ENCODE measurements at regions not wholly inside any gene's neighbourhood (a gene's known extent, or its start where the extent isn't known, plus 50 kb on each side); places are given as distances from the start of the nearest gene placed in this dataset.
"Not testable (repeated sequence)": the region's sequence is repeated elsewhere in the genome, so short reads cannot be mapped to it uniquely, and the experiment has no call there.

DNA sequence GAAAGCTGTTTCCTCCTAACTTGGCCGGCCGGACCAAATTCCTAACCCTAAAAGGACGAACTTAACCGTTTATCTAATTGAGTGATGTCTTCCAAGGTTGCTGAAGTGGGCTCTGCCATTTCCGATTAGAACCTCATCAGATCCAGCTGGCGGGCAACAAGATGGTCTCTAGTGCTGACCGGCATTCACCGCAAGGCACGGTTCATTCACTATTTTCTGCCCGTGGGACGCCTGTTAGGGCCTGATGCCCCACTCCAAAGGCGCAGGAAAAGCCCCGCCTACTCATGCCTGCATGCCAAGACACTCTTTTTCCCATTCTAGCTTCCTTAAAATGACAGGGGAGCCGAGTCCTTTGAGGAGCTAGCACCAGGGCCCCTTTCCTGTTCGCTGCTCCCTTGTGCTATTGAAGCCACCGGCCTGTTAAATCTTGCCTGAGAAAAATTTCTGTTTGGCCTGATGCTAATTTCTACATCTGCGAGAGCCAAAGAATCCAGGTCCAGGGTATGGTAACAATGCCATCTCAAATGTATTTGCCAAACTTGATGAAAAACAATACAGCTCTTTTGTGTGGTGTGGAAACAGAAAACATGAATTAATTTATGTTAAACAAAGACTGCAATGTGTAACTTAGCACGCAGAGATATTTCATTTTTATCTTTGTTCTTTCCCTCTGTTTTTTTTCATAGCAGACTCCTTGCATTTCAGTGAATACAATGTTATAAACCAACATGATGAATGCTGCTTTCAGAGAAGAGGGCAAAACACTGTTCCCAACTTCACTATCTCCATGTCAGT lies 1071.2 kb upstream of the USP15 start:
- no peak overlapping the region for H3K4me3 ChIP-seq (ENCODE audit: low read length)
- H3K9ac ChIP-seq (ENCODE audit: low read length): no peak overlapping the region
- H3K4me1 ChIP-seq (ENCODE audit: control insufficient read depth, insufficient read depth, low read length): no peaks in the 10 kb centered on the region
- no peaks in the 10 kb centered on the region for H3K36me3 ChIP-seq (ENCODE audit: control insufficient read depth, insufficient read depth, low read length)
- H3K27ac ChIP-seq (ENCODE audit: low read depth, low read length): no peak overlapping the region
- H3K27me3 ChIP-seq (ENCODE audit: control insufficient read depth, insufficient read depth, low read length): no peaks in the 10 kb centered on the region

DNA sequence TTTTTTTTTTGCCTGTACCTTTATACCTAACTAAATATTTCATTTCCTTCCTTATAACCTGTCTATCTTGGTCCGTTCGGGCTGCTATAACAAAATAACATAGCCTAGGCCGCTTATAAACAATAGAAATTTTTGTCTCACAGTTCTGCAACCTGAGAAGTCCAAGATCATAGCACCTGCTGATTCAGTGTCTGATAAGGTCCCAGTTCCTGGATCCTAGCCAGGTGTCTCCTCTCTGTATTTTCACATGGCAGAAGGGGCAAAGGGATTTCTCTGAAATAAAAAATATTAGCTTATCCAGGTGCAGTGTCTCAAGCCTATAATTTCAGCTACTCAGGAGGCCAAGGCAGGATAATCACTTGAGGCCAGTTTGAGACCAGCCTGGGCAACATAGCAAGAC lies 1046.6 kb upstream of the USP15 start:
- Histone ChIP-seq H3K27ac (ENCODE audit: low read depth, low read length) (no peak overlapping the region), H3K27me3 (ENCODE audit: control insufficient read depth, insufficient read depth, low read length) (no peaks in the 10 kb centered on the region), H3K9ac (ENCODE audit: low read length) (no peak overlapping the region), H3K36me3 (ENCODE audit: control insufficient read depth, insufficient read depth, low read length) (no peaks in the 10 kb centered on the region), H3K4me3 (ENCODE audit: low read length) (no peak overlapping the region), H3K4me1 (ENCODE audit: control insufficient read depth, insufficient read depth, low read length) (no peaks in the 10 kb centered on the region)

DNA sequence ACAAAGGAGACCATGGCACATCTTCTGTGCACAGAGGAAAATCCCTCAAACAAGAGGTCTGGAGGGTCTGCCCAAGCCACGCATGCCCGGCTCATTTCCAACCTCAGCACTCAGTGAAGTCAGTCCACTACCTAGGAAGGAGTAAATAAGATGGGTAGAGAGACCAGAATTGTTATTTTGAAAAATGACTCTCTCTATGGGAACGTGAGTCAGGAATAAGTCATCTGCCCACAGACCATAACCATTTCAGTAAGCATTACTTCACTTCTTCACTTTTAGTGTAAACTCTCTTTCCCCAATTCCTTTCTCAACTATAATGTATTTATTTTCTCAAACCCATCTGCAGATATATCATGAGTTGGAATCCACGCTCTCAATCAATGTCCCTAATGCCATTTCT lies 1039.9 kb upstream of the USP15 start:
- H3K4me1 ChIP-seq (ENCODE audit: control insufficient read depth, insufficient read depth, low read length): no peaks in the 10 kb centered on the region
- no peak overlapping the region for H3K4me3 ChIP-seq (ENCODE audit: low read length)
- no peak overlapping the region for H3K9ac ChIP-seq (ENCODE audit: low read length)

DNA sequence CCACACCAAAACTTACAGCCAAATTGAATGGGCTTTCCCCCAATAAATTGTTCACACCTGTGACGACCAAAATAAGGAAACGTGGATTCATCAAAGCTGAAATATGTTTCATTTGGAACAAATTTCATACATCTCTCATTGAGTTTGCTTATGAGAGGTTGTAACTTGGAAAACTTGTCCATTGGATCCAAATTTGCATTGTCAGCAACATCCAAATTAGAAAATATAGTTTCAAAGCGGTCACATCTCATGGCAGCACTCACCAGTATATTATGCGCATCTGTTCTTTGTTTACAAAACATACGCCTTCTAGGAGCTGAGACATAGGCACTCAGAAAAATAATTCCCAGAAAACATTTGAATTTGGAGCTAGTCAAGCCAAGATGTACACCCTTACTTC lies 1028.2 kb upstream of the USP15 start:
- H3K27me3 ChIP-seq (ENCODE audit: control insufficient read depth, insufficient read depth, low read length): no peaks in the 10 kb centered on the region
- no peak overlapping the region for H3K27ac ChIP-seq (ENCODE audit: low read depth, low read length)
- H3K9ac ChIP-seq (ENCODE audit: low read length): no peak overlapping the region
- no peaks in the 10 kb centered on the region for H3K4me1 ChIP-seq (ENCODE audit: control insufficient read depth, insufficient read depth, low read length)
- H3K4me3 ChIP-seq (ENCODE audit: low read length): no peak overlapping the region
- no peaks in the 10 kb centered on the region for H3K36me3 ChIP-seq (ENCODE audit: control insufficient read depth, insufficient read depth, low read length)

More for the DNA sequence above, 1039.9 kb upstream of the USP15 start:
- H3K27me3 ChIP-seq (ENCODE audit: control insufficient read depth, insufficient read depth, low read length): no peaks in the 10 kb centered on the region
- H3K27ac ChIP-seq (ENCODE audit: low read depth, low read length): no peak overlapping the region
- no peaks in the 10 kb centered on the region for H3K36me3 ChIP-seq (ENCODE audit: control insufficient read depth, insufficient read depth, low read length)

DNA sequence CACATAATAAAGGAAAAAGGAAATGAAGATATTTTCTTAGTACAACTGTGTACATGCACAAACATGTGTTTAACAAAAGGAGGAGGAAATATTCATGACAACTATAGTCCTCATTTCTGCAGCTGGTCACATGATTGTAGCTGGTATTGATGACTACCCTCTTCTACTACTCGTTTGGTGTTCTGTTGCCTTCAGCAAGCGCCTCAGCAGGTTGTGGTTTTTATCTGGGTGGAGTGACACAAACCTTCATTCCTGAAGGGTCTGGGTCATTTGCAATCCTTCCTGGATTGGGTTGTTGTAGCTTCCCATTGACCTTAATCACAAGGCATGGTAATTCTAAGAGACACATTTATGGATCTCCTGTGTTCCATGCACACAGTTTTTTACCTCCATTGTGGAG lies 1009.9 kb upstream of the USP15 start:
- Histone ChIP-seq H3K4me1 (ENCODE audit: control insufficient read depth, insufficient read depth, low read length) (no peaks in the 10 kb centered on the region), H3K4me3 (ENCODE audit: low read length) (no peak overlapping the region), H3K27me3 (ENCODE audit: control insufficient read depth, insufficient read depth, low read length) (no peaks in the 10 kb centered on the region), H3K36me3 (ENCODE audit: control insufficient read depth, insufficient read depth, low read length) (no peaks in the 10 kb centered on the region), H3K27ac (ENCODE audit: low read depth, low read length) (no peak overlapping the region), H3K9ac (ENCODE audit: low read length) (no peak overlapping the region)

DNA sequence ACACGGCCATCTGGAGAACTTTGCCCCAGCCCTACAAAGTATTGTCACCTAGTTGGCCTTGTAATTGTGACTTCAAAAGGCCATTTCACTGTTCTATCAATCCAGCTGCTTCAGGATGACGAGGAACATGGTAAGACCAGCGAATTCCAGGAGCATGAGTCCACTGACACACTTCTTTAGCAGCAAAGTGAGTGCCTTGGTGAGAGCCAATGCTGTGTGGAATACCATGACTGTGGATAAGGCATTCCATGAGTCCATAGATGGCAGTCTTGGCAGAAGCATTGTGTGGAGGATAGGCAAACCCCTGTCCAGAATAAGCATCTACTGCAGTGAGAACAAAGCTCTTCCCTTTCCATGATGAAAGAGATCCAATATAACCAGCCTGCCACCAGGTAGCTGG lies 1009.1 kb upstream of the USP15 start:
- Histone ChIP-seq H3K9ac (ENCODE audit: low read length) (no peak overlapping the region), H3K27ac (ENCODE audit: low read depth, low read length) (no peak overlapping the region), H3K27me3 (ENCODE audit: control insufficient read depth, insufficient read depth, low read length) (no peaks in the 10 kb centered on the region), H3K4me1 (ENCODE audit: control insufficient read depth, insufficient read depth, low read length) (no peaks in the 10 kb centered on the region), H3K4me3 (ENCODE audit: low read length) (no peak overlapping the region), H3K36me3 (ENCODE audit: control insufficient read depth, insufficient read depth, low read length) (no peaks in the 10 kb centered on the region)

DNA sequence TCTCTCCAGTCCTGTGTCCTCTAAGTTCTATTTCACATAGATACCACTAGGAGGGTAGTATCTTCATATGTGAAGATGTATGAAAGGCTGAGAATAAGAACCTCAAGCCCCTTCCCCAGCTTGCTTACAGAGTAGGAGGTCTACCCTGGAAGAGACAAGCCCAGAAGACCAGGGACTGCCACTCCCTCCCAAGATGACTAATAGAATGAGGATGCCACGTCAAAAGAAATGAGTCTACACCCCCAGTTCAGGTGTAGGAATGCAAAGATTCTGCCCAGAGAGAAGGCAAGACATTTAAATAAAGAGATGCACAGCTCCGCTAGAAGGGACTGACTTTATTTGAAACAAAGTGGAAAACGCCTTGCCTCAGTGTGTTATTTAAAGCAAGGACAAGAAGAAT lies 1006.0 kb upstream of the USP15 start:
- H3K4me3 ChIP-seq (ENCODE audit: low read length): no peak overlapping the region
- no peak overlapping the region for H3K27ac ChIP-seq (ENCODE audit: low read depth, low read length)
- H3K4me1 ChIP-seq (ENCODE audit: control insufficient read depth, insufficient read depth, low read length): no peaks in the 10 kb centered on the region
- H3K27me3 ChIP-seq (ENCODE audit: control insufficient read depth, insufficient read depth, low read length): no peaks in the 10 kb centered on the region
- H3K9ac ChIP-seq (ENCODE audit: low read length): no peak overlapping the region
- no peaks in the 10 kb centered on the region for H3K36me3 ChIP-seq (ENCODE audit: control insufficient read depth, insufficient read depth, low read length)

DNA sequence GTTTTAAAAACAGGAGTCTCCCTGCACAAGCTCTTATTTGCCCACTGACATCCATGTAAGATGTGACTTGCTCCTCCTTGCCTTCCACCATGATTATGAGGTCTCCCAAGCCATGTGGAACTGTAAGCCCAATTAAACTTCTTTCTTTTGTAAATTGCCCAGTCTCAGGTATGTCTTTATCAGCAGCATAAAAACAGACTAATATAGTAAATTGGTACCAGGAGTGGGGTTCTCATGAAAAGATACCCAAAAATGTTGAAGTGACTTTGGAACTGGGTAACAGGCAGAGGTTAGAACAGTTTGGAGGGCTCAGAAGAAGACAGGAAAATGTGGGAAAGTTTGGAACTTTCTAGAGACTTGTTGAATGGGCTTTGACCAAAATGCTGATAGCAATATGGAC lies 995.9 kb upstream of the USP15 start:
- not testable (repeated sequence) for H3K4me3 ChIP-seq (ENCODE audit: low read length); H3K27ac ChIP-seq (ENCODE audit: low read depth, low read length); H3K27me3 ChIP-seq (ENCODE audit: control insufficient read depth, insufficient read depth, low read length); H3K36me3 ChIP-seq (ENCODE audit: control insufficient read depth, insufficient read depth, low read length); H3K4me1 ChIP-seq (ENCODE audit: control insufficient read depth, insufficient read depth, low read length); H3K9ac ChIP-seq (ENCODE audit: low read length)

DNA sequence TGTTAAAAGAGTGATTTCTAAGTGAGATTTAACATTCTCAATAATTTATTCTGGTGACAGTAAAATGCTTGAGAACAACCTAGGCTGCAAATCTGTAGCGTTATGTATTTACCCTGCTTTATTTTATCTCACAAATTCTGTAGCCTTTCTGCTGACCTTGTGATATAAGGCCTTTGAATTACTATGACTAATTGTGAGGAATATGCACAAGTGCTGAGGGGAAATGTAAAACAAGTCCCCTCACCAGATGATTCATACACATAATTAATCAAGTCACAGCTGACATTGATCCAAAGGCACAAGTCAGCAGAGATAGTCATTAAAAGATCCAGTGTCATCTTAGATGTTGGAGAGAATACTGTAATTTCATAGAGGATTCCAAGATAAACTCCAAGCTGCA lies 992.7 kb upstream of the USP15 start:
- H3K27ac ChIP-seq (ENCODE audit: low read depth, low read length): no peak overlapping the region

DNA sequence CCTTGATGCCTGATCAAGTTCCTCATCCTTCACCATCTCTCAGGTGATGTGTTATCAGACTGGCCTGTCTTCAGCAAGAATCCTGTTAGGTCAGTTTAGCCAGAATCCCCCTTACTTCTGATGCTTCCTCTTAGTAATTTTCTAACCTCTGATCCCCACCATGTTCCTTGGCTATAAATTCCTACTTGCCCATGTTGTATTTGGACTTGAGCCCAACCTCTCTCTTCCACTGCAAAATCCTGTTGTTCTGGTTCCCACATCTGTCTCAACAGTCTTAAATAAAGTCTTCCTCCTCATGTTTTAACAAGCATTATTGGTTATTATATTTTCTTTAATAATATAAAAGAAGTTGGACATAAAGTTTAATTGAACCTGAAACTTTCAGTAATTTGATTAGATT lies 987.8 kb upstream of the USP15 start:
- Histone ChIP-seq H3K4me3 (ENCODE audit: low read length) (no peak overlapping the region), H3K27me3 (ENCODE audit: control insufficient read depth, insufficient read depth, low read length) (no peaks in the 10 kb centered on the region), H3K9ac (ENCODE audit: low read length) (no peak overlapping the region), H3K27ac (ENCODE audit: low read depth, low read length) (no peak overlapping the region), H3K36me3 (ENCODE audit: control insufficient read depth, insufficient read depth, low read length) (no peaks in the 10 kb centered on the region), H3K4me1 (ENCODE audit: control insufficient read depth, insufficient read depth, low read length) (no peaks in the 10 kb centered on the region)

More for the DNA sequence above, 992.7 kb upstream of the USP15 start:
- Histone ChIP-seq H3K27me3 (ENCODE audit: control insufficient read depth, insufficient read depth, low read length) (no peaks in the 10 kb centered on the region), H3K36me3 (ENCODE audit: control insufficient read depth, insufficient read depth, low read length) (no peaks in the 10 kb centered on the region), H3K9ac (ENCODE audit: low read length) (no peak overlapping the region), H3K4me1 (ENCODE audit: control insufficient read depth, insufficient read depth, low read length) (no peaks in the 10 kb centered on the region), H3K4me3 (ENCODE audit: low read length) (no peak overlapping the region)

DNA sequence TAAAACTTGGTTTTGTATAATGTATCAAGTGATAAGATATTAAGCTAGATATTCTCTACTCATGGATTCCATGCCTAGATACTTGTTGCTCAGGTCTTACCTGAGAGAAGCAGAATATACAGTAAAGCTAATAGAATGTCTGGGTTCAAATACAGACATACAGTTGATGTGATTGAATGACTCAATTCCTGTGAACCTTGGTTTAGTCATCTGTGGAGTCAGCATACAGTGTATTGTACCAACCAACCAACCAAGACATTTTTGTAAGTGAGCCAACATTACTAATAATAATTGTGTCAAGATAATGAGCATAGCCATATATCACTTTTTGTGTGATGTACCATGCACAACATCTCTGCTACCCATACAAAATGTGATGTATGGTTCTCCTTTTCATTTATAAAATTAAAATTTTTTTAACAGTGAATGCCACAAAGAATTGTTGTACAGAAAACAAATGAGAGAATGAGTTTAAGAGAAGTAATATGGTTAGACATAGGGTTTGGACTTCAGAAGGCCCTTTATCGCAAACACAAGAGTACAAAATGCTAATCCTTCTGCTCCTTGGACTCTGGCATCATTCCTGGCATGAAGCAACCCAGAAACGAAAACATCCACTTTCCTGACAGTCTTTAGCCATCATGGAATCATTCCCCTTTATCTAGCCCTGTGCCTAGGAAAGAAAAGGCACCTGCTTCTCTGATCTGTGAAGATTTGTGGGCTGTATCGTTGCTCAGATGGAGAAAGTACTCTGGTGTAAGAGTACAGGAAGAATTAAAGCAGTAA lies 977.2 kb upstream of the USP15 start:
- Histone ChIP-seq H3K27me3 (ENCODE audit: control insufficient read depth, insufficient read depth, low read length) (no peaks in the 10 kb centered on the region), H3K9ac (ENCODE audit: low read length) (no peak overlapping the region), H3K4me3 (ENCODE audit: low read length) (no peak overlapping the region), H3K36me3 (ENCODE audit: control insufficient read depth, insufficient read depth, low read length) (no peaks in the 10 kb centered on the region), H3K4me1 (ENCODE audit: control insufficient read depth, insufficient read depth, low read length) (no peaks in the 10 kb centered on the region), H3K27ac (ENCODE audit: low read depth, low read length) (no peak overlapping the region)

DNA sequence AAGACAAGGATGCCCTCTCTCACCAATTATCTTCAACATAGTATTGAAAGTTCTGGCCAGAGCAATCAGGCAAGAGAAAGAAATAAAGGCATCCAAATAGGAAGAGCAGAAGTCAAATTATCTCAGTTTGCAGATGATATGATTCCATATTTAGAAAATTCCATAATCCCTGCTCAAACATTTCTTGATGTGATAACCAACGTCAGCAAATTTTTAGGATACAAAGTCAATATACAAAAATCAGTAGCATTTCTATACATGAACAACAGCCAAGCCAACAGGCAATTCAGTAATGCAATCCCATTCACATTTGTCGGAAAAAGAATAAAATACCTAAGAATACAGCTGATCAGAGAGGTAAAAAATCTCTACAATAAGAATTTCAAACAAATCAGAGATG lies 969.7 kb upstream of the USP15 start:
- H3K27ac ChIP-seq (ENCODE audit: low read depth, low read length): no peak overlapping the region
- H3K27me3 ChIP-seq (ENCODE audit: control insufficient read depth, insufficient read depth, low read length): no peaks in the 10 kb centered on the region
- H3K4me1 ChIP-seq (ENCODE audit: control insufficient read depth, insufficient read depth, low read length): no peaks in the 10 kb centered on the region
- H3K36me3 ChIP-seq (ENCODE audit: control insufficient read depth, insufficient read depth, low read length): no peaks in the 10 kb centered on the region
- no peak overlapping the region for H3K4me3 ChIP-seq (ENCODE audit: low read length)
- no peak overlapping the region for H3K9ac ChIP-seq (ENCODE audit: low read length)

DNA sequence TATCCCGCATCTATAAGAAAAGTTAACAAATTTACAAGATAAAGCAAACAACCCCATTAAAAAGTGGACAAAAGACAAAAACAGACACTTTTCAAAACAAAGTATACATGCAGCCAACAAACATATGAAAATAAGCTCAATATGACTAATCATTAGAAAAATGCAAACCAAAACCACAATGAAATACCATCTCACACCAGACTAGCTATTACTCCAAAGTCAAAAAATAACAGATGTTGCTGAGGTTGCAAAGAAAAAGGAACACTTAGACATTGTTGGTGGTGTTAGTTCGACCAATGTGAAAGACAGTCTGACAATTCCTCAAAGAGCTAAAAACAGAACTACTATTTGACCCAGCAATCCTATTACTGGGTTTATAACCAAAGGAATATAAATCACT lies 968.6 kb upstream of the USP15 start:
- Histone ChIP-seq H3K27me3 (ENCODE audit: control insufficient read depth, insufficient read depth, low read length) (no peaks in the 10 kb centered on the region), H3K27ac (ENCODE audit: low read depth, low read length) (no peak overlapping the region), H3K4me3 (ENCODE audit: low read length) (no peak overlapping the region), H3K9ac (ENCODE audit: low read length) (no peak overlapping the region), H3K36me3 (ENCODE audit: control insufficient read depth, insufficient read depth, low read length) (no peaks in the 10 kb centered on the region), H3K4me1 (ENCODE audit: control insufficient read depth, insufficient read depth, low read length) (no peaks in the 10 kb centered on the region)
